ENCODE measurements at regions not wholly inside any gene's neighbourhood (a gene's known extent, or its start where the extent isn't known, plus 50 kb on each side); places are given as distances from the start of the nearest gene placed in this dataset.

- CTCF ChIA-PET: no interaction called here
- Histone ChIP-seq H4K8ac (ENCODE audit: low read depth in 2 of 2, low read length in 2 of 2) (no peak overlapping the region), H3K27me3 (ENCODE audit: control insufficient read depth, insufficient read depth, low read length) (no peaks in the 10 kb centered on the region), H3K9me1 (ENCODE audit: insufficient read depth, low read length) (no peaks in the 10 kb centered on the region), H3K4me1 (ENCODE audit: control insufficient read depth, insufficient read depth, low read length) (no peaks in the 10 kb centered on the region), H2BK120ac (ENCODE audit: low read depth, low read length) (no peak overlapping the region), H2AFZ (replicated peaks; ENCODE audit: low read length, poor library complexity) (no peak overlapping the region), H3K4me3 (ENCODE audit: insufficient read depth, low read depth, low read length) (no peak overlapping the region), H3K27ac (ENCODE audit: insufficient read depth, low read length) (no peak overlapping the region), H2BK20ac (ENCODE audit: low read depth, low read length) (no peak overlapping the region), H4K91ac (ENCODE audit: insufficient read depth, low read depth, low read length) (no peak overlapping the region), H2BK5ac (ENCODE audit: low read depth, low read length, poor library complexity, severe bottlenecking) (no peak overlapping the region), H3K4ac (ENCODE audit: low read depth, low read length) (no peak overlapping the region), H3K9ac (ENCODE audit: low read depth, low read length) (no peak overlapping the region), H3K36me3 (ENCODE audit: control insufficient read depth, insufficient read depth, low read length) (no peaks in the 10 kb centered on the region), H3K23ac (ENCODE audit: low read depth, low read length) (no peak overlapping the region), H4K5ac (ENCODE audit: low read depth, low read length) (no peak overlapping the region), H3K9me3 (ENCODE audit: control insufficient read depth, insufficient read depth, low read length) (peaks cover 5% of the 10 kb centered on the region), H3K56ac (ENCODE audit: extremely low read depth, insufficient read depth, low read length) (no peak overlapping the region), H4K20me1 (ENCODE audit: insufficient read depth, low read length) (no peaks in the 10 kb centered on the region), H2BK15ac (ENCODE audit: low read depth, low read length) (no peak overlapping the region), H2AK5ac (ENCODE audit: low read depth, low read length) (no peak overlapping the region), H3K18ac (ENCODE audit: low read depth, low read length) (no peak overlapping the region), H2AK9ac (replicated peaks; ENCODE audit: low read depth, low read length, poor library complexity) (no peak overlapping the region), H3K79me1 (ENCODE audit: low read depth in 1 of 2, low read length in 2 of 2) (no peaks in the 10 kb centered on the region), H3K14ac (replicated peaks; ENCODE audit: low read depth, low read length) (no peak overlapping the region), H3K4me2 (ENCODE audit: low read depth, low read length) (no peak overlapping the region)
- no CpG with 5 or more reads among the region's 1 CpG for WGBS, 2 experiments (ENCODE audit: extremely low coverage in 2 of 2, insufficient read length in 1 of 2)
- dilution Hi-C loops (cut with HindIII; ENCODE audit: low sequenced_read_pairs, unreplicated experiment) (no loop called here), intact Hi-C loops (cut with micrococcal nuclease) (no loop called here), in situ Hi-C loops (cut with MboI; ENCODE audit: low sequenced_read_pairs) (no loop called here)
- no peak for DNase-seq
- TF ChIP-seq BHLHE40 (IDR thresholded peaks at IDR 0.05; ENCODE audit: low read depth, low read length) (no peak), ELK1 (IDR thresholded peaks at IDR 0.05; ENCODE audit: borderline replicate concordance, low read depth, low read length) (no peak), CTCF (conservative IDR thresholded peaks at IDR 0.05; ENCODE audit: low read depth, low read length) (no peak), RFX5 (IDR thresholded peaks at IDR 0.05; ENCODE audit: low read depth, low read length) (no peak), CEBPB (IDR thresholded peaks at IDR 0.05; ENCODE audit: low read depth, low read length) (no peak), MAFK (IDR thresholded peaks at IDR 0.05; ENCODE audit: low read depth, low read length) (no peak), NFE2L2 (IDR thresholded peaks at IDR 0.05; ENCODE audit: low read depth, low read length) (no peak)
- no peak for ATAC-seq (ENCODE audit: low read depth)
- POLR2A ChIA-PET (ENCODE audit: unreplicated experiment): no interaction called here
- no TSS peak for BruUV-seq (replicated peaks)
Measured at GRCh38 chr15:46489276-46489675, 854.4 kb downstream of the SQOR start.

All from IMR-90 (cell line).